K562 (cell line): ENCODE measurements at regions not wholly inside any gene's neighbourhood (a gene's known extent, or its start where the extent isn't known, plus 50 kb on each side); places are given as distances from the start of the nearest gene placed in this dataset.

ENCODE experiments used
- ATAC-seq: fragments of 200-7000 bp; cut with Tn5 transposase; 3 replicates; pipeline ENCODE4 v1.9.1; 2020; ENCODE audit warnings: moderate library complexity
- BruUV-seq: library from RNA; stranded (reverse); fragments of 400-500 nt; replicated peaks from 2 replicates; lab custom pipeline; 2021; lab: Mats Ljungman, UMichigan
- CTCF ChIA-PET: fragments of 300-600 bp; formaldehyde crosslinking; extraction: SDS; loops from one replicate; lab custom pipeline; 2021; ENCODE audit warnings: low intra/inter-chr PET ratio; lab: Yijun Ruan, JAX
- POLR2A ChIA-PET: fragments of 300-600, 350-650 bp; sonication (Branson Sonifier 250); formaldehyde crosslinking; extraction: SDS; loops from one replicate; lab custom pipeline; 2021; ENCODE audit warnings: antibody characterized with exemption, inconsistent platforms; lab: Yijun Ruan, JAX
- DNase-seq, 4 experiments: peaks; one replicate each; pipeline versions ENCODE4 v3.0.0 to v3.0.0-alpha.2; 2011 to 2018; ENCODE audit warnings: low spot score in 3 of 4, mixed read lengths in 3 of 4; ENCODE audit errors: extremely low read depth in 1 of 4
- FAIRE-seq: peaks from 2 replicates; lab custom pipeline; 2011; peaks lifted over from hg19 to GRCh38; lab: Jason Lieb, UNC
- H2AFZ ChIP-seq: 2 replicates; pipeline ENCODE4 v1.6.0; 2011; ENCODE audit warnings: low read depth, low read length, control low read depth, inconsistent platforms
- H3K27ac ChIP-seq: fragments of 200-600 bp; 3 replicates; pipeline ENCODE4 v1.8.0; 2011; ENCODE audit warnings: low read depth, mild to moderate bottlenecking, control low read depth, inconsistent platforms, low read length, moderate library complexity, mixed read lengths; ENCODE audit errors: extremely low read depth
- H3K27me3 ChIP-seq, 2 experiments: fragments of 300-600 bp in 1 of 2; 2 replicates in 1 of 2; 3 replicates in 1 of 2; pipeline versions ENCODE4 v1.6.0 to v1.8.0; 2011; ENCODE audit warnings: inconsistent platforms in 2 of 2, low read length in 2 of 2, mild to moderate bottlenecking in 1 of 2, mixed read lengths in 1 of 2, moderate library complexity in 1 of 2; ENCODE audit not compliant: control insufficient read depth in 2 of 2, insufficient read depth in 2 of 2
- H3K36me3 ChIP-seq: fragments of 300-600 bp; 3 replicates; pipeline ENCODE4 v1.8.0; 2011; ENCODE audit warnings: mild to moderate bottlenecking, low read length, inconsistent platforms; ENCODE audit not compliant: control insufficient read depth, insufficient read depth
- H3K4me1 ChIP-seq, 2 experiments: fragments of 200-600 bp in 1 of 2; replicated peaks in 1 of 2; 2 replicates in 1 of 2; 3 replicates in 1 of 2; pipeline versions ENCODE4 v1.5.1 to v1.8.0; 2011; ENCODE audit warnings: inconsistent platforms in 2 of 2, low read length in 2 of 2, mild to moderate bottlenecking in 1 of 2, mixed read lengths in 1 of 2, moderate library complexity in 1 of 2; ENCODE audit not compliant: control insufficient read depth in 2 of 2, insufficient read depth in 2 of 2
- H3K4me2 ChIP-seq: 2 replicates; pipeline ENCODE4 v1.6.1; 2011; ENCODE audit warnings: low read length, control low read depth, inconsistent platforms, mixed read lengths; ENCODE audit not compliant: insufficient read depth
- H3K4me3 ChIP-seq: fragments of 200-600 bp; sonication (generic), shearing (Covaris generic); 2 replicates; pipeline ENCODE4 v1.5.1; 2016; ENCODE audit warnings: control low read depth, inconsistent platforms
- H3K79me2 ChIP-seq: fragments of 200-600 bp; 3 replicates; pipeline ENCODE4 v1.8.0; 2011; ENCODE audit warnings: low read length, inconsistent platforms; ENCODE audit not compliant: control insufficient read depth, insufficient read depth
- H3K9ac ChIP-seq, 2 experiments: 2 replicates each; pipeline versions ENCODE4 v1.6.0 to v1.6.1; 2011; ENCODE audit warnings: low read depth in 2 of 2, low read length in 2 of 2, control low read depth in 1 of 2, inconsistent platforms in 1 of 2, mild to moderate bottlenecking in 1 of 2, mixed read lengths in 1 of 2; ENCODE audit not compliant: insufficient read depth in 1 of 2
- H3K9me1 ChIP-seq: one replicate; pipeline ENCODE4 v1.6.0; 2011; ENCODE audit warnings: inconsistent platforms, mild to moderate bottlenecking, low read length, moderate library complexity; ENCODE audit not compliant: control insufficient read depth, insufficient read depth
- H3K9me3 ChIP-seq: replicated peaks from 2 replicates; pipeline ENCODE4 v1.5.1; 2011; ENCODE audit warnings: low read depth, low read length, inconsistent platforms; ENCODE audit not compliant: control insufficient read depth, insufficient read depth
- H4K20me1 ChIP-seq: replicated peaks from 2 replicates; pipeline ENCODE4 v1.6.1; 2011; ENCODE audit warnings: low read length, inconsistent platforms, mixed read lengths; ENCODE audit not compliant: control insufficient read depth, insufficient read depth
- ATF7 ChIP-seq: fragments of 450-650 bp; IDR thresholded peaks from 2 replicates; pipeline ENCODE4 v1.7.1; 2014; ENCODE audit warnings: mild to moderate bottlenecking, moderate library complexity
- CEBPG ChIP-seq, 3 experiments: fragments of 200-800 bp in 1 of 3; sonication (Bioruptor generic) in 1 of 3; sonication (generic) in 1 of 3; formaldehyde crosslinking in 1 of 3; IDR thresholded peaks in 2 of 3; conservative IDR thresholded peaks in 1 of 3; 2 replicates each; pipeline versions ENCODE4 v1.6.1 to v1.8.0; 2016 to 2022; ENCODE audit warnings: missing compliant biosample characterization in 2 of 3, missing genetic modification characterization in 2 of 3, mild to moderate bottlenecking in 1 of 3, missing genetic modification reagents in 1 of 3
- CHD7 ChIP-seq: fragments of 200-600 bp; sonication (generic); IDR thresholded peaks from one replicate; pipeline ENCODE4 v1.6.1; 2012; ENCODE audit warnings: mild to moderate bottlenecking, low read depth, low read length, inconsistent platforms
- CTBP1 ChIP-seq: fragments of 450-650 bp; IDR thresholded peaks from 2 replicates; pipeline ENCODE4 v1.6.1; 2016; ENCODE audit warnings: borderline replicate concordance
- E2F3 ChIP-seq: fragments of 250-450 bp; sonication (Bioruptor Pico); IDR thresholded peaks from 2 replicates; pipeline ENCODE4 v1.4.0; 2020; ENCODE audit warnings: mild to moderate bottlenecking
- E2F4 ChIP-seq: sonication (generic); formaldehyde crosslinking; IDR thresholded peaks from 2 replicates; pipeline ENCODE4 v1.8.0; 2022; ENCODE audit warnings: mild to moderate bottlenecking, low read depth, missing genetic modification reagents
- GATAD2B ChIP-seq: fragments of 450-650 bp; IDR thresholded peaks from 2 replicates; pipeline ENCODE4 v1.6.1; 2017; ENCODE audit warnings: mild to moderate bottlenecking, borderline replicate concordance
- HSF4 ChIP-seq: fragments of 250-450 bp; sonication (Bioruptor Pico); IDR thresholded peaks from 2 replicates; pipeline ENCODE4 v2.1.2; 2022; ENCODE audit warnings: mild to moderate bottlenecking, moderate library complexity, borderline replicate concordance
- KDM4B ChIP-seq, 2 experiments: fragments of 450-650 bp in 1 of 2; sonication (generic) in 1 of 2; IDR thresholded peaks; 2 replicates each; pipeline ENCODE4 v1.6.1; 2016 to 2017; ENCODE audit warnings: borderline replicate concordance in 2 of 2, antibody characterized with exemption in 1 of 2, low read depth in 1 of 2, mild to moderate bottlenecking in 1 of 2
- RFX7 ChIP-seq: fragments of 250-450 bp; sonication (Bioruptor Pico); IDR thresholded peaks from 2 replicates; pipeline ENCODE4 v1.5.1; 2021; ENCODE audit warnings: mild to moderate bottlenecking
- U2AF2 ChIP-seq: fragments of 200-400 bp; formaldehyde crosslinking; optimal IDR thresholded peaks from 2 replicates; pipeline ENCODE3; 2017; ENCODE audit warnings: low read depth, mild to moderate bottlenecking, low read length
- ZBTB17 ChIP-seq: fragments of 450-650 bp; formaldehyde crosslinking; IDR thresholded peaks from 2 replicates; pipeline ENCODE4 v1.4.0; 2020; ENCODE audit warnings: mild to moderate bottlenecking
- WGBS: fragments of 100-300 bp; shearing (Covaris generic); methylation state at CpG from one replicate; pipeline ENCODE4 v1.1.6; 2016; ENCODE audit warnings: low coverage, mixed read lengths; ENCODE audit not compliant: insufficient coverage; ENCODE audit errors: missing lambda C conversion rate; 5-methylcytosine and 5-hydroxymethylcytosine counted together
- in situ Hi-C: fragments of 300-500 bp; cut with MboI; formaldehyde crosslinking; loops from 4 replicates; pipeline ENCODE4 v1.15.0; 2018; ENCODE audit warnings: inconsistent platforms, mixed read lengths
- intact Hi-C: fragments of 100-400 bp; cut with micrococcal nuclease; formaldehyde crosslinking; loops from 2 replicates; pipeline ENCODE4 v1.14.2; 2022

- ChIA-PET CTCF (no interaction called here), POLR2A (no interaction called here)
- no TSS peak for BruUV-seq
- FAIRE-seq (no peak), DNase-seq (no peak), ATAC-seq (no peak)
- intact Hi-C loops (no loop called here), in situ Hi-C loops (no loop called here)
- Histone ChIP-seq H3K27me3 (no peaks in the 10 kb centered on the region), H3K9me3 (no peaks in the 10 kb centered on the region), H3K36me3 (no peaks in the 10 kb centered on the region), H3K4me2 (no peak overlapping the region), H3K4me1 (no peaks in the 10 kb centered on the region), H3K9ac (no peak overlapping the region), H3K9me1 (no peaks in the 10 kb centered on the region), H2AFZ (no peak overlapping the region), H3K79me2 (no peaks in the 10 kb centered on the region), H3K27ac (no peak overlapping the region), H3K4me3 (no peak overlapping the region), H4K20me1 (no peaks in the 10 kb centered on the region)
- 5% methylated on average over 7 of the region's 7 CpGs for WGBS
- TF ChIP-seq CTBP1 = no peak
- no peak for TF ChIP-seq ATF7
- TF ChIP-seq HSF4 = no peak
- TF ChIP-seq KDM4B (IDR thresholded peaks at IDR 0.05; ENCODE audit: borderline replicate concordance in 2 of 2, low read depth in 1 of 2) = no peak
- no peak for TF ChIP-seq E2F4 (CRISPR knock-in tag)
- no peak for TF ChIP-seq CEBPG (CRISPR knock-in tag; IDR thresholded peaks at IDR 0.05)
- no peak for TF ChIP-seq CEBPG (tag; conservative IDR thresholded peaks at IDR 0.05 in 1 of 2, IDR thresholded peaks at IDR 0.05 in 1 of 2)
- no peak for TF ChIP-seq GATAD2B
- no peak for TF ChIP-seq E2F3 (CRISPR knock-in tag)
- no peak for TF ChIP-seq CHD7
- TF ChIP-seq RFX7 = no peak
- TF ChIP-seq U2AF2 = no peak
- no peak for TF ChIP-seq ZBTB17
These were observed 130.1 kb upstream of the BMP4 start for GRCh38 chr14:54086767-54087166.
